ENCODE measurements at regions not wholly inside any gene's neighbourhood (a gene's known extent, or its start where the extent isn't known, plus 50 kb on each side); places are given as distances from the start of the nearest gene placed in this dataset.
A peak's percentile ranks its signal among the peaks of the same experiment; 100 is the strongest.

DNA sequence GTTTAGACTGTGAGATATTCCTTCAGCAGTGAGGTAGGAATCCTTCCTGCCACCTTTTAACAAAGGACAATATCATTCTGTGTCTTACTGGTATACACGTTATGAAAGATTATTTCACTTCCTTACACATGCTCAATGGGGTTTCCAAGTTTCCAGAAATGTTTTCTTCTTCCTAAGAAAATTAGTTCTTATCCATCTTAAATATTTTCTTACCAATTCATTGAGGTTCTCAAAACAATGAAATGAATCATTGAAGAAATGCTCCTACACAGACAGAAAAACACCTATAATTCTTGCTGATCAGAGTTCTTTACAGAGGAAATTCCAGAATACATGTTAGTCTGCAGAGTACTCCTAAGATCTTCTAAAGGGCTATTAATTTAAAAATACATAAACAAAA is 51.4 kb upstream of the SEC61G start:
- no peaks in the 10 kb centered on the region for H3K36me3 ChIP-seq (replicated peaks; ENCODE audit: control insufficient read depth, insufficient read depth, low read length)
- no peak overlapping the region for H3K4me3 ChIP-seq (ENCODE audit: insufficient read depth, low read depth, low read length)
- no peaks in the 10 kb centered on the region for H3K27me3 ChIP-seq (ENCODE audit: control insufficient read depth, insufficient read depth, low read length)
- DNase-seq, result no peak

DNA sequence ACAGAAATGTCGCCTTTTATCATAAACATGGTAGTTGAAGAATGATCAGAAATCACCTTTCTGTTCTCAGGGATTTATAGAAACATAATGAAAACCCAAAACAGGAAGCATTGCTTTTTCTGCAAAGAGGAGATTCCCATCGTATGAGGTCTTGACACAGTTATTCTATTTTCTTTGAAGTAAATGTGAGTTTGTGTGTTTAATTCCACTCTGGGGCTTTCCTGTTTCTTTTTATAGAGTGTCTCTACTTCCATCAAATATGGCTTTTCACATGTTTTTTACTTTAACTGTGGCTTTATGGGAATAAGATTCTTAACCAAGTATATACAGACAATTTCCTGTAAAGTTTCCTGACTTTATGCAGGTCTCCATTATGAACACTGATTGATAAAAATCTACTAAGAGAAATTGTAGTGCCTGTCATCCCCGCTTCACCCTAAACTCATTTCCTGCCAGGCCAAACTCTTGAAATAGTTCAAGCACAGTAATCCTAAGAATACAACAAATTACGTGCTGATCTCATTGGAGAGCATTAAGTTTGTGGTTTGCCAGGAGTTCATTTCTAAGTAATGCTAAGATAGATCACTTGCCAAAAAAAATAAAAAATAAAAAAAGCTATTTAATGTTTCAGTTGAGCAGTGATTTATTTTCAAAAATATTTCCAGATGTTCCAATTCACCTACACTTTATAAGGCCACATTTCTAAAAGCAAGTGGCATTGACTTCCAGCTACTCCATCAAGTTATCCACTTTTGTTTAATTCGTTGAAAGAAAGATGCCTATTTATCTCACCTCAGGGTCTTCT is 52.2 kb upstream of the SEC61G start:
- Histone ChIP-seq H3K4me3 (ENCODE audit: insufficient read depth, low read depth, low read length) (no peak overlapping the region), H3K36me3 (replicated peaks; ENCODE audit: control insufficient read depth, insufficient read depth, low read length) (no peaks in the 10 kb centered on the region), H3K27me3 (ENCODE audit: control insufficient read depth, insufficient read depth, low read length) (no peaks in the 10 kb centered on the region)
- DNase-seq, result no peak

DNA sequence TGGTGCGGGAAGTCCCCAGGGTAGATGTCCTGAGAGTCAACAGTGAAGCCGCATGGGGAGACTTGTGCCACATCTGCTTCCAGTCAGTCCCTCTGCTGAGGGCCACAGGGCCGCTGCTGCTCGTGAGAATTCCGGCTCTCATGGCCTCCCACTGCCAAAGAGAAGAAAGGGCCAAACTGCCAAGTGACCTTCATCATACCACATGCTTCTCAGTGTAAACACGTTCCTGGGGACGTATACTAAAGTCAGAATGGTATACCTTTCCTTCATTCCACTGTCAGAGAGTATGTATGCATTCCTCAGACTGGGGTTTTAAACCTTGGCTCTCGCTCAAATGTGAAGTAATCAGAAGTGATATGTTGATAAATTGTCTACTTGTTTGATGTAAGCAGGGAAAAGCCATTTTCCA is 52.8 kb upstream of the SEC61G start:
- H3K4me3 ChIP-seq (ENCODE audit: insufficient read depth, low read depth, low read length), result no peak overlapping the region
- DNase-seq, result no peak
- no peaks in the 10 kb centered on the region for H3K36me3 ChIP-seq (replicated peaks; ENCODE audit: control insufficient read depth, insufficient read depth, low read length)
- no peaks in the 10 kb centered on the region for H3K27me3 ChIP-seq (ENCODE audit: control insufficient read depth, insufficient read depth, low read length)

DNA sequence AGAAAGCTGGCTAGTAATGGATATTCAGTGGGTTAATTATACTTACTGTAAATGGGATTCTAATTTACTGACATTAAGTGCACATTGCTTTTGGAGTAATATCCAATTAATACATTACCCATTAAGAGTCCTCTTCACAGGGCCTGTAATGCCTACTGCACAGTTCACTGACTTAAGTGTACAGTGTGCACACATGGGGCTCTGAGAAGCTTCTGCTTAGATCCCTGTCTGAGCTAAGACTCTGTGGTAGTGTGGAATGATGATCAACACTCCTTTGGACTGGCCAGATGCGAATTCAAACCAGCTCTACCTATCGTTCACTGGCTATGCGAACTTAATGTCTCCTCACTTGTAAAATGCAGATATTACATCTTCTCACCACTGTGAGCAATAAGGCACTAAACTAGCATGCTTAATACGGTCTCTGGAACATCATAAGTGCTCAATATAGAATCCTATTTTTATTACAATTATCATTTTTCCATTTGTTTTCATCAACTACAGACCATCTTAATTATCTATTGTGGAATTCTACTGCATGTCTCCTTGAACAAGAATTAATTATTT is 53.8 kb upstream of the SEC61G start:
- no peak for DNase-seq
- Histone ChIP-seq H3K27me3 (ENCODE audit: control insufficient read depth, insufficient read depth, low read length) (no peaks in the 10 kb centered on the region), H3K4me3 (ENCODE audit: insufficient read depth, low read depth, low read length) (no peak overlapping the region), H3K36me3 (replicated peaks; ENCODE audit: control insufficient read depth, insufficient read depth, low read length) (no peaks in the 10 kb centered on the region)

DNA sequence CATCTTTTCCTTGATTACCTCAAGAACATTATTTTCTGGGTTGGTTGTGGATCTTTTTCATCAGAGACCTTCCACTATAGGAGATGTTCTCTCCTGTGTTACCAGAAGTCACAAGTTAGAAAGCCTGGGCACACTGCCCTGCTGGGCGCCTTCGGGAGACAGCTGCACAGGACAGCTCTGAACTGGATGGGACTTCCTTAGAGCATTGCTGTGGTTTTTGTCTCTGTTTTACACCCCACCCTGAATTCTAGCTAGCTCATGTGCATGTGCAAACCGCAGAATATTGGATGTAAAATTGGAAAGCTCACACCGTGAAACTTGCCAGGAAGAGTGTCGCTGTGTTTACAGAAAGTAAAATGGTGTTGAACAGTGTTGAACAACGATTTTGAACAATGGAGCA is 54.4 kb upstream of the SEC61G start:
- Histone ChIP-seq H3K4me3 (ENCODE audit: insufficient read depth, low read depth, low read length) (no peak overlapping the region), H3K36me3 (replicated peaks; ENCODE audit: control insufficient read depth, insufficient read depth, low read length) (no peaks in the 10 kb centered on the region), H3K27me3 (ENCODE audit: control insufficient read depth, insufficient read depth, low read length) (no peaks in the 10 kb centered on the region)
- DNase-seq, result no peak

DNA sequence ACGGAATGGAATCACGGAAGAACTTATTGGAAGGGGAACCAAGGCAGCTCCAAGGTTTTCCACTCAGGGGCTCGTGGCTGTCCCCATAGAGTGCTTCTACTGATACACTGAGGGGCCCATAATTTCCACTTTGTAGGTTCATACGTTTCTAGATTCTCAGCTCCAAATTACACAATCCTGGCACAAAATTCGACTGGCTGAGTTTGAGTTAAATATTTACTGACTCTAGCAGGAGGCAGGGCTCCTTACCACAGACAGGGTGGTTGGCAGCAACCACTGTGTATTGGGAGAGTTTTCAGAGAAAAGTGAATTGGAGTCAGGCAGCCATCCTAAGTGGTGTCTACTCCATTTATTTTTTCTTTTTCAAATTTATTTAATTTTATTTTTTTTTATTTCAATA is 55.4 kb upstream of the SEC61G start:
- H3K36me3 ChIP-seq (replicated peaks; ENCODE audit: control insufficient read depth, insufficient read depth, low read length), result no peaks in the 10 kb centered on the region
- no peak for DNase-seq
- H3K27me3 ChIP-seq (ENCODE audit: control insufficient read depth, insufficient read depth, low read length), result no peaks in the 10 kb centered on the region
- no peak overlapping the region for H3K4me3 ChIP-seq (ENCODE audit: insufficient read depth, low read depth, low read length)

DNA sequence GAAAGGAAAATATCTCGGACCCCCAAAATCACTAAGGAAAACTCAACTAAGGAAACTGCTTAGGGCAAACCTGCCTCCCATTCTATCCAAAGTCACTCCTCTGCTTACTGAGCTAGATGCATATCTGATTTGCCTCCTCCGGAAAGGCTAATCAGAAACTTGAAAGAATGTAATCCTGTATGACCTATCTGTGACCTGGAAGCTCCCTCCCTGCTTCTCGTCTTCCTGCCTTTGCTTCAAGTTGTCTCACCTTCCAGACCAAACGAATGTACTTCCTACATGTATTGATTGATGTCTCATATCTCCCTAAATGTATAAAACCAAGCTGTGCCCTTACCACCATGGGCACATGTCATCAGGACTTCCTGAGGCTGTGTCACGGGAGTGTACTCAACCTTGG is 58.1 kb upstream of the SEC61G start:
- H3K36me3 ChIP-seq (replicated peaks; ENCODE audit: control insufficient read depth, insufficient read depth, low read length), result no peaks in the 10 kb centered on the region
- H3K27me3 ChIP-seq (ENCODE audit: control insufficient read depth, insufficient read depth, low read length), result no peaks in the 10 kb centered on the region

DNA sequence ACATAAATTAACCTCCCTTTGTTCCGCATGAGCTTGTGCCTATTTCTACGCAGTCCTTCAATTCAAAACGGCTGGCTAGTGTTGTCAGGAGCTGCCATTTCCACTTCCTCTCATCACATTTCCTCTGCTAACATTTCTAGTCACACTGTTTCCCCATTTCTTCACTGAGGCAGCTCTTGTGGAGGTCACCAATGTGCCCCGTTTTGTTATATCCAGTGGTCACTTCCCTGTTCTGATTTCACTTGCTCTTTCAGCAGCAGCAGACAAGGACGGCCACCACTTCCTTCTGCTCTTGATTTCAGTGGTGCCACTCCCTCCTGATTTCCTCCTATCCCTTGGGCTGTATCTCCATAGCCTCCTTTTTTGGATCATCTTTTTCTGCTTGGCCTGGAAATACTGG is 64.8 kb upstream of the SEC61G start:
- no peaks in the 10 kb centered on the region for H3K27me3 ChIP-seq (ENCODE audit: control insufficient read depth, insufficient read depth, low read length)
- no peaks in the 10 kb centered on the region for H3K36me3 ChIP-seq (replicated peaks; ENCODE audit: control insufficient read depth, insufficient read depth, low read length)
- H3K4me3 ChIP-seq (ENCODE audit: insufficient read depth, low read depth, low read length), result no peak overlapping the region
- no peak for DNase-seq

More for the DNA sequence above, 58.1 kb upstream of the SEC61G start:
- no peak for DNase-seq
- no peak overlapping the region for H3K4me3 ChIP-seq (ENCODE audit: insufficient read depth, low read depth, low read length)

DNA sequence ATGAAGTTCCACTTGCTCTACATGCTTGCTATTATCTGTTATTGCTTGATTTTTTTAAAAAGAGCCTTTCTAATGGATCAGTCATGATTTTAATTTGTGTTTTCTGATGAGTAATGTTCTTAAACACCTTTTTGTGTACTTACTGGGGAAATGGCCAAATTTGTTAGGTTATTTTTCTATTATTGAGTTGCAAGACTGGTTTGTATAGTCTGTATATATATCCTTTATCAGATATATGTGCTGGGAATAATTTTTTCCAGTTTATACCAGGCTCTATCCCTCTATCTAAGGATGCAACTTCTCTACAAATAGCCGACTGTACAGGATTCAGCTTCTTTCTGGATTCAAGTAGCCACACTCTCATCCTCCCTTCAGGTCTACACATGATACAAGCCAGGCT is 65.6 kb upstream of the SEC61G start:
- Histone ChIP-seq H3K27me3 (ENCODE audit: control insufficient read depth, insufficient read depth, low read length) (no peaks in the 10 kb centered on the region), H3K4me3 (ENCODE audit: insufficient read depth, low read depth, low read length) (no peak overlapping the region), H3K36me3 (replicated peaks; ENCODE audit: control insufficient read depth, insufficient read depth, low read length) (no peaks in the 10 kb centered on the region)
- DNase-seq, result no peak

DNA sequence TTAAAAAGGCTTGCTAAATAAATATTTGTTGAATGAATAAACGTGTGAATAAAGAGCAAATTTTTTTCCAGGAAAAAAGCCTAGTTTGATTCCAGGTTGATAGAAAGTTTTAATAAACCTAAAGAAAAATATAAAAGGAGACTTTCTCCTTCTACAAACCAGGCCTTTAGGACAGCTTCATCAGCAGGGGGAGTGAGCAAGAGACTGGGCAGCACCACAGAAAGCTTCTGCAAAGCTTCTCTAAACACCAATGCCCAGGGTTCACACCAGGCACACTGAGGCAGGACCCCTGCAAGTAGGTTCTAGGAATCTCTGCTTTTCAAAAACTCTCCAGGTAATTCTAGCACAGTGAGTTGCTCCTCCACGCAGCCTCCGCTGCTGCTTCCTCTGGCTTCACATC is 66.4 kb upstream of the SEC61G start:
- Histone ChIP-seq H3K4me3 (ENCODE audit: insufficient read depth, low read depth, low read length) (no peak overlapping the region), H3K27me3 (ENCODE audit: control insufficient read depth, insufficient read depth, low read length) (no peaks in the 10 kb centered on the region), H3K36me3 (replicated peaks; ENCODE audit: control insufficient read depth, insufficient read depth, low read length) (no peaks in the 10 kb centered on the region)
- no peak for DNase-seq

DNA sequence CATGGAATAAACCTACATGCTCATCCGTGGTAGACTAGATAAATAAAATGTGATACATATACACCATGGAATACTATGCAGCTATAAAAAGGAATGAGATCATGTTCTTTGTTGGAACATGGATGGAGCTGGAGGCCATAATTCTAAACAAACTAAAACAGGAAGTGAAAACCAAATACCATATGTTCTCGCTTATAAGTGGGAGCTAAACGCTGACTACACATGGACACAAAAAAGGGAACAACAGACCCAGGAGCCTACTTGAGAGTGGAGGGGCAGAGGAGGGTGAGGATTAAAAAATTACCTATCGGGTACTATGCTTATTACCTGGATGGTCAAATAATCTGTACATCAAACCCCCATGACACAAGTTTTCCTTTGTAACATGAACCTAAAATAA is 68.7 kb upstream of the SEC61G start:
- H3K27me3 ChIP-seq (ENCODE audit: control insufficient read depth, insufficient read depth, low read length), result no peaks in the 10 kb centered on the region

DNA sequence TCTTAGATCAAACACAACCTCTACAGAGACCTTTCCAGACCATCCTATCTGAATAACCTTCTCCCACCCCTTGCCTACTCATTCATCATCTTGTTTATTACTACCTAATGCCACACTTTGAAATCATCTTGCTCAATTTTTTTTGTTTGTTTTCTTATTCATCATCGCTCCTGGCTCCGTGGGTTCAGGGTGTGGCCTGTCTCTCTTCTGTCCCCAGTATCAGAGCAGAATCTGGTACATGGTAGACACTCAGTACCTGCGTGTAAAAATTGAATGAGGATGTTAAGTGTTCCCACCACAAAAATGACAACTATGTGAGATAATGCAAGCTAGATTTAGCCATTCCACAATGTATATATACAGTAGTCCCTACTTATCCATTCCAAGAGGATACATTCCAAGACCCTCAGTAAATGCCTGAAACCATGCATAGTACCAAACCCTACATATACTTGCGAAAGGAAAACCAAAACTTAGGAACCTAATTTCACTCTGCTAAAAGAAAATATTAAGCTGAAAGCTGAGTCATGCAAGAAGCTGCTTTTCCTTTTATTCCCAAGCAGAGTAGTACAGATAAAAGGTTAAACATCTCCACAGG is 72.1 kb upstream of the SEC61G start:
- no peak for DNase-seq
- Histone ChIP-seq H3K36me3 (replicated peaks; ENCODE audit: control insufficient read depth, insufficient read depth, low read length) (no peaks in the 10 kb centered on the region), H3K4me3 (ENCODE audit: insufficient read depth, low read depth, low read length) (no peak overlapping the region), H3K27me3 (ENCODE audit: control insufficient read depth, insufficient read depth, low read length) (no peaks in the 10 kb centered on the region; the same call in 1 of the 2 replicates)

More for the DNA sequence above, 68.7 kb upstream of the SEC61G start:
- Histone ChIP-seq H3K36me3 (replicated peaks; ENCODE audit: control insufficient read depth, insufficient read depth, low read length) (no peaks in the 10 kb centered on the region), H3K4me3 (ENCODE audit: insufficient read depth, low read depth, low read length) (no peak overlapping the region)
- no peak for DNase-seq

DNA sequence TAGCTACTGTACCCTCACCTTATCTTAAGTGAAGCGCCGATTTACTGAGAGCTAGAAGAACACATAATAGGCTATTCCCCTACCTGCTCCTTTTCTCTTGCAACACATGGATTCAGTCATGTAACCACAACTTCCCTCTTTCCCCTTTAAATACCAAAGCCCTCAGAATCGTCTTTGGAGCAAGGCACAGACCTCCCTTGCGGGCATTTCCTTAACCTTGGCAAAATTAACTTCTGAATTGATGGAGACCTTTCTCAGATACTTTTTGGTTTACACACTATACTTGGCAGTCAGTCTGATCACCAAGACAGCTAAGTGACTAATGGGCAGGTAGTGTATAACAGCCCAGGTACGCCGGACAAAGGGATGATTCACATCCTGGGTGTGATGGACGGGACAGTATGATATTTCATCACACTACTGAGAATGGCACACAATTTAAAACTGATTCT is 72.7 kb upstream of the SEC61G start:
- DNase-seq, result no peak
- H3K36me3 ChIP-seq (replicated peaks; ENCODE audit: control insufficient read depth, insufficient read depth, low read length), result no peaks in the 10 kb centered on the region
- H3K4me3 ChIP-seq (ENCODE audit: insufficient read depth, low read depth, low read length), result no peak overlapping the region
- no peaks in the 10 kb centered on the region; the same call in 1 of the 2 replicates for H3K27me3 ChIP-seq (ENCODE audit: control insufficient read depth, insufficient read depth, low read length)

DNA sequence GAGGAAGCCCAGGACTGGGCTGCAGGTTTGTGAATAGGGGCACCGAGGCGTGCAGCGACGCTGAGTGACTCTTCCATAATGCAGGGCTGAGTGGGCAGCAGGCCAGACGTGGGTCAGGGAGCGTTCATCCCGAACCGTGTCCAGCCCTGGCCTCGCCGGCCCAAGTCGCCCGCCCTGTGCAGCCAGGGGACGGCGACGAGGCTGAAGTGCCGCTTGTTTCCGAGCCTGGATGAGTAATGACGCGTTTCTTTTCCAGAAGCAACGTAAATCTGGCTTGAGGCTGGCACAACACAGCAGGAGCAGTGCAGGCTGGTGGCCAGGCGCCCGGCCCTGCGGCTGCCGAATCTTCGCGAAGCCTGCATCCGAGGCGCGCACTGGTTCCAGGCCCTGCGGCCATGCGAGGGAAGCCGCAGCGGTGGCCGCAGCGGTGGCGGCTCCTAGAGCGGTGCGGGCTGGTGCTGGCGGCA is 74.0 kb upstream of the SEC61G start:
- Histone ChIP-seq H3K4me3 (ENCODE audit: insufficient read depth, low read depth, low read length) (no peak overlapping the region), H3K27me3 (ENCODE audit: control insufficient read depth, insufficient read depth, low read length) (no peaks in the 10 kb centered on the region; the same call in 1 of the 2 replicates), H3K36me3 (replicated peaks; ENCODE audit: control insufficient read depth, insufficient read depth, low read length) (no peaks in the 10 kb centered on the region)
- DNase-seq, result peak; percentile 28

DNA sequence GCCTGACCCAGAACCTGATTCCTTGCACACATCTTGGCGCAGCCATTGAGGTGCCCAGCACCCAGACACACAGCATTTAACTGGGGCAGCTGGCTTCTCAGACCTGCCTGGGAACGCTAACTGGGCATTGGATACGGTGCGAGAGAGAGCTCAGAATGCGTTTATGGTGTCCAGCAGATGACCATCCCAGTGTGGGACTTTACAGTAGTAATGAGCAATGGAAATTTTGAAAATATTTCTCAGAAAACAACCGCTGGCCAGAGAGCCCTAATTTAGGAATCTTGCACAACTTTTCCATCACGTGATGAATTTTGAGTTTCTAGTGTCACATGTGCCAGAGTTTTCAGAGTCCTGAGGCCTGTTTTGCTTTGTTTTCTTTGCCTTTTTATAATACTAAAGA is 78.2 kb upstream of the SEC61G start:
- no peaks in the 10 kb centered on the region for H3K36me3 ChIP-seq (replicated peaks; ENCODE audit: control insufficient read depth, insufficient read depth, low read length)

More for the DNA sequence above, 78.2 kb upstream of the SEC61G start:
- Histone ChIP-seq H3K4me3 (ENCODE audit: insufficient read depth, low read depth, low read length) (no peak overlapping the region), H3K27me3 (ENCODE audit: control insufficient read depth, insufficient read depth, low read length) (no peaks in the 10 kb centered on the region; the same call in 1 of the 2 replicates)
- no peak for DNase-seq

Measured in H7 (cell line).